Hematopoietic multipotent progenitor cell treated with erythropoietin and hydrocortisone succinate and interleukin-3 and kit ligand, for 17 days (in vitro differentiated cells): ENCODE measurements at regions not wholly inside any gene's neighbourhood (a gene's known extent, or its start where the extent isn't known, plus 50 kb on each side); places are given as distances from the start of the nearest gene placed in this dataset.

ENCODE experiments used
- DNase-seq: peaks from one replicate; pipeline ENCODE4 v3.0.0-alpha.2; 2015; ENCODE audit warnings: low spot score

DNA sequence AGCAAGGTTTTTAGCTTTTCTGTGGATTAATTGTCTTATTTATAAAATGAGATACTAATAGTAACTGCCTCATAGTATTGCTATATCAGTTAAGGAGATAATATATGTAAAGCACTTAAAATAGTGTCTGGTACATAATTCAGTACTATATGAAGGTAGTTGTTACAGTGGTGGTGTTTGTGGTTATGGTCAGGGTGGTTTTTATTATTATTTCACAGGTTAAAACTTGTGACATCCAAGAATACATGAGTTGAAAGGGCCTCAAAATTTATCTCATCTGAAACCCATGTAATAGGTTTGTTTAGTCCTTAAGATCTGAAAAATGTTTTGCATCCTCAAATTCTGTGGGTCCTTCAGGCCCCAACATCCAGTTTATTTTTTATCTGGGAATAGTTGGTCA, 369.5 kb upstream of the LRATD1 start:
- DNase-seq: no peak

DNA sequence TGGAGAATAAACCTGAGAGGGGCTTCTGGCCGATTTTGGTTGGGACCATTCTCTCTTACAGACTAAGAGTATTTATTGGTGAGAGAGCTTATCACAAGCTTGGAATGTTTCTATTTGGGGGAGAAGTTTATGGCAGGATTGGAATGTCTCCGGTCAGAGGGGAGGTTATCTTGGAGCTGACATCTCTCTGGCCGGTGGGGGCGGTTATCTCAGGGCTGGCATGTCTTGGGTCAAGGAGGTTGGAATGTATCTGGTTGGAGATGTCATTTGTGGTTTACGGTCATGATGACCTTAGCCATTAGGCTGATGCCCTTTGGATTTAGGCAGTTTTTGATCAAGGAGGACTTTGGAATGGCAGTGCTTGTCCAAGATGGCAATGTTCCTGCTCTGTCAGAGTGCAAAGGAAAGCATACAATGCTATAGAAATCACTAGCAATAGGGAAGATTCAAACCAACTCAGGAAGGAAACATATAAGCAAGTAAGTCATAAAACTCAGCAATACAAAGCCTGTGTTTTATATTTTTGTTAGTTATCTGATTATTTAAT, 362.4 kb upstream of the LRATD1 start:
- no peak for DNase-seq

DNA sequence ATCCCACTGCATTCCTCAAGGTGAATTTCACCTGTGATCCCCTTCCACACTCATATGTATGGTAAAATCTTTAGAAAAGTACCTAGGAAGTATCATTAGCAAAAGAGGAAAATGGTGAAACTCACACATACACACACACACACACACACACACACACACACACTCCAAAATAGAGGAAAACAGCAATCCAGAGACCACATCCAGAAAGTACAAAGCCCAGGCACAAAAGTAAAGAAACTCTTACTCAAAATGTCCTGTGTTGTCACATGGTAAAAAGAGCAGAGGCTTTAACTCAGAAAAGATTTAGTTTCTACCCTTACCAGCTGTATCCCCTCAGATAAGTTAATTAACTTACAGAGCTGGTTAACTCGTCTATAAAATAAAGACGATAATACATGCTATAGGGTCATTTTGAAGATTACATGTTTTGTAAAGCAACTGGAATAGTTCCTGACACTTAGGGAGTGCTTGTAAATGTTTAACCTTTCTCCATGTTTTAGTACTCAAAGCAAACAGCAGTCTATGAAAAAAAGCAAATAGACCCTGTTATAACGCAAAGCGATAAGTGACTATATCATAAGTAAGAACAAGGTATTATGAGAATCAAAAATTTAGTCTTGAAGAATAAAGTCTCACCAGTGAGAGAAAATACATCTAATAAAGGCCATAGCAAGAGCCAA, 360.0 kb upstream of the LRATD1 start:
- no peak for DNase-seq

DNA sequence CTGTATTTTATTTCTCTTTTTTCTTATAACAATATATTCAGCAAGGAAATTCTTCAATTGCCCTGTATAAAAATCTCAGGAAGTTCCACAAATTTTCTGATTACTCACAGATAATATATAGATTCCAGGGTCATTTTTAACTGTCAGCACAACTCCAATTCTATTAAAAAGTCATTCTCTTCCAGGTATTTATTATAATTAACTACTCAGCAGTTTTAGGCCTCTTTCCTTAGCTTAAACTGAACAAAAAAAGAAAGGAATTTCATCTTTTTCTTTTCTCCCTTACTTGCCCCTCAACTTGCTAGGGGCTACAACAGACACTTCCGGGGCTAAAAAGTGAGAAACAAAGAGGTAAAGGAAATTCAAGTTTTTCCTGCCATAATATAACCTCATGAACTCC, 358.9 kb upstream of the LRATD1 start:
- no peak for DNase-seq

DNA sequence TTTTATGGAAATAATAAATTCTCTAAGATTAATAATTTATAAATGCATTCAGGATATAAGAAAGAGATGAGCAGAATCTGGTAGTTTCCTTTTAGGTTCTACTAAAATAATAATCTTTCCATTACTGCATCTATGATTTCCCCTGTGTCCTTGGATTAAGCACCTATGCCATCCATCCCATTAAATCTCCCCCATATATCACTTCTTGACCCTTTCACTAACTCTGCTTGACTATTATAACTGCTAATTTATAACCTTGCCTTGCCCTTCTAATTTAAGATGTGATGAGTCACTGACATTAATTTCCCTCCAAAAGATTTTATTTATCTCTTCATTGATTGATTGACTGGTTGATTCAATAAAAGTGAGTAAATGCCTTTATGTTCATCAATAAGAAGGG, 348.3 kb upstream of the LRATD1 start:
- DNase-seq: no peak

DNA sequence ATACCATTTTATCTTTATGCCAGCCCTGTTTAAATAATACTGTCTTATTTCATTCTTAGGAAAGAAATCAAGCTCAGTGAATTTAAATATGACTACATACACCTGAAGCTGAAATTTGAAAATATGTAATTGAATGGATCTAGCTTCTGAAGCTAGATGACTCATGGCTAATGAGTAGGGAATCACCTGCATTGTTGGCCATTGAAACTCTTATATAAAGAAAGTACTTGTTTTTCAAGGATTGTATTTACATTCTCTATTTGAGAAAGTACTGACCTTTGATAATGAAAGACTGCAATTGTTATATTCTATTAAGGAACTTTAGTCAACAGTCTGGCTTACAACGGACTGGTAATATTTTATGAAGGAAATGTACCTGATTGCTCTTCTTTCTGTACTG, 346.7 kb upstream of the LRATD1 start:
- DNase-seq: no peak

DNA sequence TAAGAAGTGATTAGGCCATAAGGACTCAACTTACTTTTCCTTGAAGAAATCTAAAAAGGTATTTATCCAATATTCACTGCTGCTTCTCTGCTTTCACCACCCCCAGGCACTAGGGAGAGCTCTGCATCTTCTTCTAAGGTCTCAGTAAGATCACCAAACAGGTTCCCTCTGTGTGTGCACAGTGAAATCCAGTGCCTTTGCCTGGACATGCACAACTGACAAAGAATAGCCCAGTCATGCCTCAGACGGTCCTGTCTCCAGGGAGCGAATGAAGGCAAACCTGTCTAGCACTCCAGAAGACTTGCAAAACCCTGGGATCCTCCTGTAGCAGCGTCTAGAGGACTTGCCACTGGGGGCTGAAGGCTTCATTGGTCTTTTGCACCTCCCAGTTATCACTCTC, 344.5 kb upstream of the LRATD1 start:
- no peak for DNase-seq

DNA sequence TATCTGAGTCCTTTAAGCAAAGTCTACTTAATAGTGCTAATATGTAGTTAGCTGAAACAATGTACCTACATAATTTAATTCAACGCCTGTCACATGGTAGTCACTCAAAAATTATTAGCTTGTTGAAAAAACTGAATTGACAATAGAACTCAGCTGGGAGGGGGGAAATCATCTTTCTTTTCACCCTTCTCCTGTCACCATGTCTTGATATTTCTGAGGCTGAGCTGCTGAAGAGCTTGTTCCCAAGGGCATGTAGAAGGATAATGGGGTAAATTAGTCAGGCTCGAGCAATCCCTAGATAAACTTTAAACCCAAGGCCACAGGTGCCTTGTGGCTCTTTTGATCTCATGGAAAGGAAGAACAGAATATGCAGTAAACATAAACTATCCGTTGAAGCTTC, 339.6 kb upstream of the LRATD1 start:
- no peak for DNase-seq

DNA sequence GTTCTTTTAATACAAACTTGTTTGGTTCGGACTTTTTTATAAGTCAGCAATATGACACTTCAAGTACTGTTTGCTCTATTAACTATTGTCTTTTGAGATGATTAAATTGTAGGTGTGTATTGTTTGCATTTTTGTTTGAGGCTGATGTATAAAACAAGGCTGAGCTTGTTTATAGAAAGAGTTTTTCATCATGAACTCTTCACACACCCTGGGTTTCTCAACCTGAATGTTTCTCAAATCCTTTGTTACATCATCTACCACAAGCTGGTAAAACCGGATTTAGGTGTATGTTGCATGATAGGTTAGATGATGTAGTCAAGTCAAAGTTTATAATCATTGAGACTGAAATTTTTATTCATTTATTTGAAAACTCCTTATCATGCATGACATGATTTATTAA, 335.2 kb upstream of the LRATD1 start:
- DNase-seq: no peak

DNA sequence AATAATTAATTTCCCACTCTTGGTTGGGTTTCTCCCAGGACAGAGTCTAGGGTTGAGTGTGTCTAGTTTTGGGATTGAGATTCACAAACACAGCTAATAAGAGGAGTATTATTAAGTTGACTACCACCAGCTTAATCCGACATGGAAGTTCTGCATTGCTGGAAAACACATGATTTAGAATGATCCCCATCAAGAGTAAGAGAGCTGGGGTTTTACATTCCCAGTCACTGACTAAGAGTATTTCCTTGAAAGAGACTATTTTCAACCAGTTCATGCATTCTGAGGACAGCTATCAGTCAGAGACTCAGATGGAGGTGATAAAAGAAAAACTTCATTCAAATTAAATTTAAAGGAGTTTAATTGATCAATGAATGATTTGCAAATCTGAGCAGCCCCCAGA, 334.6 kb upstream of the LRATD1 start:
- no peak for DNase-seq

DNA sequence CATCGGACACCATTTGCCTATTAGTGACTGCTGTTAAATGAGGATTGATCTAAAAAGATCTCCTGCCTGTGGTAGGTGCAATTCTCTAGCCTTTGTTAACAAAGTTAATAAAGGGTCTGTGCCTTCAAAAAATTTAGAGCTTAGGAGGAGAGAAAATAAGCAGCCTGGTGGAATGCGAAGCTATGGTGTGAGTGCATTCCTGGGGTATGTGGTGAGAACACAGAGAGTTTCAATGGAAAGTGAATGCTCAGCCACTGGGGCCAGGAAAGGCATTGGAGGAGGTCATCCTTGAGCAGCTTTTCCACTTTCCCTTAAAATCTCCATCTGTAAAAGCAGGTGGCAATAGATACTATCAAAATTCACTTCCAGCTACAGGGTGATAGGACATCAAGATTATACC, 331.2 kb upstream of the LRATD1 start:
- DNase-seq: no peak

DNA sequence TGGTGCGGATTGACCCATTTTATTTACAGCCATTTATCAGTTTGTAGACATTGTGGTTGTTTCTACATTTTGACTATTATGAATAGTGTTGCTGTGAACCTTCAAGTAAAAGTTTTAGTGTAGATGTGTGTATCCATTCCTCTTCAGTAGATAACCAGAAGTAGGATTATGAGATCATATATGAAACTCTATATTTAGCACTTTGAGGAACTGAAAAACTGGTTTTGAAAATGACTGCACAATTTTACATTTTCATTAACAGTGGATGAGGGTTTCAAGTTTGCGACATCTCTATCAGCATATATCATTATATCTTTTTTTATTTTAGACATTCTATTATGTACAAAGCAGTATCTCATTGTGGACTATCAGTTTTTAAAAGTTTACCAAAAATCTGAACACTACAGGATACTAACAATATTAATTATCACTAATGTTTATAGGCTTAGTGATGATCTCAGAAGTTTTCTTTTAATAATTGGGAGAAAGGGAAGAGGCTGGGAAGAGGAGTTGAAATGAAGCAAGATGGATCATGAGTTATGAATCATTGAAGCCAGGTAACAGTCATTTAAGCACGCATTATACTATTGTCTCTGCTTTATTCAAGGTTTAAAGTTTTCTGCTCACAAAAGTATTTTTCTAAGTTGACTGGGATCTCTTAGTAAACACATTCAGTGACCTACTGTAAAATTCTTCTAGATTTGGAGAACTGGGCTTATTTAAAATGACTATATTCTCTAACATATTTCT, 329.0 kb upstream of the LRATD1 start:
- no peak for DNase-seq

DNA sequence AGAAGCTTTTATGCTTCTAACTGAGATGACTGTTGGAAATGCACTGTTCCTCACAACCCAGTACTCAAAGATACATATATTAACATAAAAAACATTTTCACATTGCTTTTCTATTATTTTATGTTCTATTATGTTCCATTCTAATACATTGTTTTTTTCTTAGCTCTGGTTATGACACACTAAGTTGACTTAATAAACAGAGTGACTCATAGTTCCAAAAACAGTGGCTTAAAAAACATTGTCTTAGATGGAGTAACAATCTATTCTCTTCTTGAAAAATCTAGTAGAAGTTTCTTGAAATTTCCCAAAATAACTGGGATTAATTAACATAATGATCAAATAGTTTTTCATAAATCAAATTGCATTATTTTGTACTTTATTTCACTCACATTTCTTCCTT, 328.2 kb upstream of the LRATD1 start:
- DNase-seq: no peak

DNA sequence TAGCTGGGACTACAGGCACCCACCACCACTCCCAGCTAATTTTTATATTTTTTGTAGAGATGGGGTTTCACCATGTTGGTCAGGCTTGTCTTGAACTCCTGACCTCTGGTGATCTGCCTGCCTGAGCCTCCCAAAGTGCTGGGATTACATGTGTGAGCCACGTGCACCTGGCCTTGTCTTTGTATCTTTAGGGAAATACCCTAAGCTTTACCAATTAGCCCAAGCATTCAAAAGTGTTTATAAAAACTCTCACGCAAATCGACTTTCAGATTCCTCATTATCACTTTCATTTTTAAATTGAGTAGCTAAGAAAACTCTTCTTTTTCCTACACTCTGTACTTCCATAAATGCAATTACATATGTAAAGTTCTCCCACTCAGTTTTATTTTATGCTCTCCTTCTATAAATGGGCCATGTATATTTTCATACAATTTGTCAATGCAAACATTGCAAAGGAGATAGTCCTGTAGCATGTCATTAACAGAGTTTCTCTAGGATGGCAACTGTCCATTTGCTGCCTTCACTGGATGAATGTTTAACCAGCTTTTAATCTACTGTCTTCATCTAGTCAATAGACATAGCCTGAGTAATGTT, 326.2 kb upstream of the LRATD1 start:
- no peak for DNase-seq

DNA sequence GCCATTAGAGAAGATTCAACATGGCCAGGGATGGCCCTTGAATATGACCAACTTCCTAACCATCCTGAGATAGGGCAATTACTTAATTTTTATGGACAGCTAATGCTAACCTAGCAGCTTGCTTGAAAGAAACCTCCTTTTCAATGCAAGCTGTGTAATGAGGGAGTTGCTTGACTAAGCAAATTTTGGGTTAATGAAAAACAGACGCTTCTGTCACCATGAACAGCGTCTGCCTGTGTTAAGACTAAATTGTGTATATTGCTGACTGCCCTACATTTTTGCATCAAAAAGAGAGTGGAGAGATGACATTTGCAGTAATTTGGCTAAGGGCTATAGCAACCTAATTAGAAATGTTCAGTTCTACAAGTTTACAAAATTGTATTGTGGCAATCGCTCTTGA, 319.2 kb upstream of the LRATD1 start:
- DNase-seq: no peak

DNA sequence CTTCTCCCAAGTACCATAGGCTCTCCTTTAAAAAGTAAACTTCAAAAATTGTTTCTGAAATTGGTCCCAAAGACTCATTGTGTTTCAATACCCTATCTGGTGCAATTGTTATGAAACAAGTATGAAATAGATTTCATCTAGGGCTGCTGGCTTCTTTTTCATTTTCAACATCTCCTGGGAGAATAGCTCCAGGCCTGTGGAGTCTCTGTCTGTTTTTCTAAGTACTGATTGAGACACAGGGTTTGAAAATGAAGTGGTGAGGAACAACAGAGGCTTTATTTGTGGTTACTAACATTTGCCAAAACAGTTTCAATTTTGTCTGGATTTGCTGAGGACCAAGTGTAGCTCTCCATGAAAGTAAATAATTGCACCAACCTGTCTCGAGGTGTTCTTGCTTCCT, 315.9 kb upstream of the LRATD1 start:
- DNase-seq: no peak

DNA sequence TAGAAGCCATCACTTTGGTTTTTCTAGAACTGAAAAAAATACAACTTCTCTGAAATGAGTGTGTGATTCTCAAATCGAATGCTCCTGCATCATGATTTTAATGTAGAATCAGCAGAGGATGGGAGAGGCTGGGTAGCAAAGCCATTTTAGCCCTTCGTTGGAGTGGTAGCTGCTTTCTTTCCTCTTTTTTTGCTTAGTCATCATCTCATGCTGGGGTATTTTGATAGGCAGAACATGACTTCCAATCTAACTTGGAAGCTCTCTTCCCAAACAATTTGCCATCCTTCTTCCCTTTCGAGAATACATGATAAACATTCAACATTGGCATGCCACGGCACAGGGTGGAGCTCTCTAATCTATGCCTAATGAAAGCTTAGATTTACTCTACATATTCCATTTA, 311.2 kb upstream of the LRATD1 start:
- DNase-seq: no peak

DNA sequence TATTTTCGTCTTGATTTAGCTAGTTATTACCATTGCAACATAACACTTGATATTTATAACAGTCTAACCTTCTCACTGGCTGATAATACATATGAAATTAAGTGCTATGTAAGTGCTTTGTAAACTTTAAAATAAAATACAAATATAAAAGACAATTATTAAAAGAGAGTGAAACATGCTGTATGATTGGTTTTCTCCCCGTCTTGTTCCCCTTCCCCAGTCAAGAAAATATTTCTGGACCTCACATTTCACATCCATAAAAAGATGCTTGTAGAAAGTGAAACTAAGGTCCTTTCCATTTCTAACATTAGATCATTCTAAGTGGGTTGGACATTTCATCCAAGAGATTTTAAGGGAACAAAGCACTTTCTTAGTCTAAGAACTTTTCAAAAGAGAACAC, 310.2 kb upstream of the LRATD1 start:
- no peak for DNase-seq

DNA sequence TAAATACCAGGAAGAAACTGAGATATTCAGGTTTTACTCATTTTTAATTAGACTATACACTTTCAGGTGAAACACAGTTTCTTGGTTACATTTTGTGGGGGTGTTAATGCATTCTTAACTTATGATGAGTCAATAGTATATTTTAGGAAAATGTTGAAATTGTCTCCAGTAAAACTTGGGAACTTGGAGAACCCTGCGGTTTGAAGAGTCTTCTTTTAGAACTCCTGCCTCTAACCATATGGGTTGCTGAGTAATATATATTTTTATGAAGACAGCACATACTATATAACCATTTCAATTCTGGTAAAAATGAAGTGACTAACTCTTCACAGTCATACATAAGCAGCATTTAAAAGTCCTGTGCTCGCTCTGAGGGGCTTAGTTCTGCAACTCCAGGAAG, 308.2 kb upstream of the LRATD1 start:
- DNase-seq: no peak

DNA sequence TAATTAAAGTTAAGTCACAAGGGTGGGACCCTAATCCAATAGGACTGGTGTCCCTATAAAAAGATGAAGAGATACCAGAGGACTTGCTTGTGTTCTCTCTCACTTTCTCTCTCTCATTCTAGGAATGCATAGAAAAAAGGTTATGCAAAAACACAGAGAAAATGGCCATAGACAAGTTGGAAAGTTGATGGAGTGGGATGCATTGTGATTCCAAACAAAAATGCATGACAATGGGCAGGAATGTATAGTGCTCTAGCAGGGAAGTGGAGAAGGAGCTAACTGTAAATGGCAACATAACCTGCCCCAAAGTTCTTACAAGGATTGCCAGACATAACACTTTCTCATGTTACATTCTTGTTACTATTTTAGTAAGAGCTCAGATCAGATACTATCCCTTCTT, 301.6 kb upstream of the LRATD1 start:
- no peak for DNase-seq

DNA sequence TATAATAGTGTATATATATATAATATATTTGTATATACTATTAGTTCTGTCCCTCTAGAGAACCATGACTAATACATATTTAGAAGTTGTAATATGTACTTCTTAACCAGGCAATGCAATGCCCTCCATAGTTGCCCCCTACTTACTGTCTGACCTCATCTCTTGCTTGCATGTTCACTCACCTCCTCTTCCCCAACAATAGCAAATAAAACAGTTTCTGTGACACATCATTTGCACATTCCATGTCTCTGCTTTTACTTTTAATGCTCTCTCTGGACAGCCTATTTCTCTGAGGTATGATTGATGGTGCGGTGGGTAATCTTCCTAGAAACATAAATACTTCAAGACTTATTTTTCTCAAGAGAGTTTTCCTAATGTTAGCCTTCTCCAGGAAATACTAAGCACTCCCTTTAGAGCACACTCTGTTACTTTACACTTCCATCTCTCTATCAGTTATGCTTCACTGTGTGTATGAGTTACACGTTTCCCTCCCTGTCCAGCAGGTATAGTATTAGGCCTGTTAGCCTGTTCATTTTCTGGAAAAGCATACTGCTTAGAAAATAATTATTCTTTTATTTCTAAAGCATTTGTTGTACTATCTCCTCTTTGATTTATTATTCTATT, 295.6 kb upstream of the LRATD1 start:
- DNase-seq: no peak

DNA sequence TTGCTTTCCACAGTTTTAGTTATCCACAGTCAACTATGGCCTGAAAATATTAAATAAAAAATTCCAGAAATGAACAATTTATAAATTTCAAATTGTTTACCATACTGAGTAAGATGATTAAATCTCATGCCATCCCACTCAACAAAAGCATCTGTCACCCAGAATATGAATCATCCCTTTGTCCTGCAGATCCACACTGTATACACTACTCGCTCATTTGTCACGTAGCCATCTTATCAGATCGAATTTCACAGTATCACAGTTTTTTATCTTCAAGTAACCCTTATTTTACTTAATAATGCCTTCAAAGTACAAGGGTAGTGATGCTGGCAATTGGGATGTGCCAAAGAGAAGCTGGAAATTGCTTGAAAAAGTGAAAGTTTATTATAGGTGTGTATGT, 291.8 kb upstream of the LRATD1 start:
- DNase-seq: no peak

DNA sequence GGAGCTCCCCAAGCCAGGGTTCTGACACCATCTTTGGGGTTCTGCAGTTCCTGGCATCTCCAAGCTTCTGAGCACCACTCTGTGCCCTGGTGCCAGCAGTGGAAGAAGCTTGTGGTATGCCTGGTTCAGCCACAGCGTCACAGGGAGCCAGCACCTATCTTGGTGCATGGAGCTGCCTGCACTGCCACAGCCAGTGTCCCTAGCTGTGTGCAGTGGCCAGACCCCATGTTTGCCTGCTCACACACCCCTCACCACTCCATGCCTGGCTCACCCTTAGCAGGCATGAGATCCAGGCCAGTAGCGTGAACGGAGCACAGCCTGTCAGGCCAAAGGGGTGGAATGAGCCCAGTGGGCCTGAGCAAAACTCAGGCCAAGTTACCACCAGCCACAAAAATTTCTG, 290.2 kb upstream of the LRATD1 start:
- no peak for DNase-seq
